ENCODE measurements at regions not wholly inside any gene's neighbourhood (a gene's known extent, or its start where the extent isn't known, plus 50 kb on each side); places are given as distances from the start of the nearest gene placed in this dataset.
"Not testable (repeated sequence)": the region's sequence is repeated elsewhere in the genome, so short reads cannot be mapped to it uniquely, and the experiment has no call there.

DNA sequence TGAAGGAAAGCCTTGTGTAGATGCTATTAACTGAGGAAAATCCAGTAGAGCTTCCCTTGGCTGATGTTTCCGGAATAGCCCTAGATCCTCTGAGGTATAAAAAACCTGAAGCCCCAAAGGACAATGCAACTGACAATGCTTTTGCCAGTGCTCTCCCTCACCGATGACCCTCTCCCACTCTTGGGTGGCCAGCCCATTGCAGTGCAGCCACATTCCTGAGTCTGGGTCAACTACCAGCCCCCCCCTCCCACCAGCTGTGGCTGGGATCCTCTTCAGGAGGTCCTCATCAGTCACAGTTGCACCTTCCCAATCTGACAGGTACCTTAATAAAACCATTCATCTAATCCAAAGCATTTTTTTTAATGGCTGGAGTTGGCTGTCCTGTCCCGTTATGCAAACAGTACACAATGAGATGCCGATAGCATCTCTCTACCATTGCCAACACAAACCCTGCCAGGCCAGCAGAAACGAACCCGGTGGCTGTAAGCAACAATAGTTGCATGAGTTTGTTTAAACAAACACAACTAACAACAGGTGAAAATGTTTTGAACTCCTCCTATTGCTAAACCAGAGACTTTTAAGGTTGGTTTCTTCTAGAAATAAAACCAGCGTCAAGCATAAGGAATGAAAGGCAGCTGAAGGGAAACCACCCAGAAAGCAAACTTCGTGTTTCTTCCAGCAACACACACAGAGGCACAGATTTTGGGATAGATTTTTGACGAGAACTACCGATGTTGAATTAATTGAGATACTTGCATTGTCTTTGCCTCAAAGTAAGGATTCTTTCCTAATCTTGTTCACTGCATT lies 128.3 kb upstream of the ARHGEF3 start:
- H3K27me3 Mint-ChIP-seq (ENCODE audit: low read depth): no peaks in the 10 kb centered on the region
- H3K36me3 Mint-ChIP-seq (ENCODE audit: low read depth): peaks cover 5% of the 10 kb centered on the region
- H3K4me3 Mint-ChIP-seq: no peak overlapping the region
- TF ChIP-seq, protein P1, sequence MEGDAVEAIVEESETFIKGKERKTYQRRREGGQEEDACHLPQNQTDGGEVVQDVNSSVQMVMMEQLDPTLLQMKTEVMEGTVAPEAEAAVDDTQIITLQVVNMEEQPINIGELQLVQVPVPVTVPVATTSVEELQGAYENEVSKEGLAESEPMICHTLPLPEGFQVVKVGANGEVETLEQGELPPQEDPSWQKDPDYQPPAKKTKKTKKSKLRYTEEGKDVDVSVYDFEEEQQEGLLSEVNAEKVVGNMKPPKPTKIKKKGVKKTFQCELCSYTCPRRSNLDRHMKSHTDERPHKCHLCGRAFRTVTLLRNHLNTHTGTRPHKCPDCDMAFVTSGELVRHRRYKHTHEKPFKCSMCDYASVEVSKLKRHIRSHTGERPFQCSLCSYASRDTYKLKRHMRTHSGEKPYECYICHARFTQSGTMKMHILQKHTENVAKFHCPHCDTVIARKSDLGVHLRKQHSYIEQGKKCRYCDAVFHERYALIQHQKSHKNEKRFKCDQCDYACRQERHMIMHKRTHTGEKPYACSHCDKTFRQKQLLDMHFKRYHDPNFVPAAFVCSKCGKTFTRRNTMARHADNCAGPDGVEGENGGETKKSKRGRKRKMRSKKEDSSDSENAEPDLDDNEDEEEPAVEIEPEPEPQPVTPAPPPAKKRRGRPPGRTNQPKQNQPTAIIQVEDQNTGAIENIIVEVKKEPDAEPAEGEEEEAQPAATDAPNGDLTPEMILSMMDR (IDR thresholded peaks at IDR 0.05; ENCODE audit: unreplicated experiment in 3 of 3): no peak
- peak overlapping the region in 1 of 3 experiments; percentile 75 for H3K27ac Mint-ChIP-seq
- peaks cover 59% of the 10 kb centered on the region for H3K4me1 Mint-ChIP-seq
- peaks cover 4% of the 10 kb centered on the region for H3K9me3 Mint-ChIP-seq

DNA sequence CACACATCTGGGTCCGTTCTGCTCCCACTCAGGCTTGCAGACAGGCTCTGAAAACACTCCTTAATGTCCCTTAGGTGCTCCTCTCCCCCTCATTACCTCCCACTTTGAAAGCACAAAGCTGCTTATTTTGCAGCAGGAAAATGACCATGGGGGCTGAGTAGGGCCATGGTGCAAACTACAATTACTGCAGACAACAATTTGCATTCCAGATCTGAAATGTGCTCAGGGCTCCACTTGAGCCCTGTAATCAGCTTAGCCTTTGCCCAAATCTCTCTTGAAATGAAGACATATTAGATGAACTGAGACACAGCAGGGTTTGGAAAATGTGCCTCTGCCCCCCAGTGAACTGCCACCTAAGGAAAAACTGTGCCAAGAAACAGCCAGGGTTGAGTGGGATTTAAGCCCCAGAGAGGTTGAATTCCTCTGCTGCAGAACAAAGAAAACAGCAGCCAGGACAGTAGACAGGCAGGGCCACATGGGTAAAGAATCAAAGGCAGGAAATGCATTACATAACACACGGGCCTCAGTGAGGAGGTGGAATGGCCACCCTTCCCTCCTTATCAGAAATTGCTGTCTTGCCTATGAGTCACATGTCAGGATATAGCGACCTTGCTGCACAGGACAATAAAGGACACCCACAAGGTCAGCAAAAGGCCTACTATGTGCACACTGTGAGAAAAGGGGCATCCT lies 126.8 kb upstream of the ARHGEF3 start:
- H3K4me1 Mint-ChIP-seq: peaks cover 69% of the 10 kb centered on the region
- TF ChIP-seq, protein P1 (IDR thresholded peaks at IDR 0.05; ENCODE audit: unreplicated experiment in 3 of 3): no peak
- H3K36me3 Mint-ChIP-seq (ENCODE audit: low read depth): no peaks in the 10 kb centered on the region
- peak overlapping the region in 1 of 3 experiments; percentile 23 for H3K4me3 Mint-ChIP-seq
- H3K27ac Mint-ChIP-seq: peak overlapping the region; percentile 59 to 82 (median 75)
- H3K9me3 Mint-ChIP-seq: no peaks in the 10 kb centered on the region
- H3K27me3 Mint-ChIP-seq (ENCODE audit: low read depth): no peaks in the 10 kb centered on the region

DNA sequence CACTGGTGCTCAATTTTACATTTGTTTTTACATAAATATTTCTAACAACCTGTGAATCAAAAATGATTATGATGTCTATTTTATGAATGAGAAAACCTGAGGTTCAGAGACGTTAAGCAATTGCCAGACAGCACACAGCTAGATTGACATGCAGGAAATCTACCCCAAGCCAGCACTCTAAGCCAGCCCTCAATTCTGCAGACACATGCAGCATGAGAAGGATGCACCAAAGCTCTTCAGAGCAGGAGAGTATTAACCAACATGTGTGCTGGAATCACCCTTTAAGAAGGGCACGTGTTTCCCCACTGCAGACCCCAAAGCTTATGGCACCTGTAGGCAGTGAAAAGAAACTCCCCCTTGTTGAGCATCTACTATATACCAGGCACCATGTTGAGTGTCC lies 126.1 kb upstream of the ARHGEF3 start:
- H3K4me3 Mint-ChIP-seq: no peak overlapping the region
- peak overlapping the region; percentile 59 to 82 (median 75) for H3K27ac Mint-ChIP-seq
- H3K9me3 Mint-ChIP-seq: no peaks in the 10 kb centered on the region
- TF ChIP-seq, protein P1 (IDR thresholded peaks at IDR 0.05; ENCODE audit: unreplicated experiment in 3 of 3): no peak
- H3K27me3 Mint-ChIP-seq (ENCODE audit: low read depth): no peaks in the 10 kb centered on the region
- no peaks in the 10 kb centered on the region for H3K36me3 Mint-ChIP-seq (ENCODE audit: low read depth)
- H3K4me1 Mint-ChIP-seq: peaks cover 72% of the 10 kb centered on the region

- TF ChIP-seq, protein P1 (IDR thresholded peaks at IDR 0.05; ENCODE audit: unreplicated experiment in 3 of 3): no peak
- Mint-ChIP-seq H3K27ac (peak overlapping the region; percentile 59 to 82 (median 59)), H3K36me3 (ENCODE audit: low read depth) (no peaks in the 10 kb centered on the region), H3K4me1 (peaks cover 74% of the 10 kb centered on the region), H3K9me3 (no peaks in the 10 kb centered on the region), H3K27me3 (ENCODE audit: low read depth) (no peaks in the 10 kb centered on the region), H3K4me3 (no peak overlapping the region)
Observed at GRCh38 chr3:56926947-56927282, 125.2 kb upstream of the ARHGEF3 start.

DNA sequence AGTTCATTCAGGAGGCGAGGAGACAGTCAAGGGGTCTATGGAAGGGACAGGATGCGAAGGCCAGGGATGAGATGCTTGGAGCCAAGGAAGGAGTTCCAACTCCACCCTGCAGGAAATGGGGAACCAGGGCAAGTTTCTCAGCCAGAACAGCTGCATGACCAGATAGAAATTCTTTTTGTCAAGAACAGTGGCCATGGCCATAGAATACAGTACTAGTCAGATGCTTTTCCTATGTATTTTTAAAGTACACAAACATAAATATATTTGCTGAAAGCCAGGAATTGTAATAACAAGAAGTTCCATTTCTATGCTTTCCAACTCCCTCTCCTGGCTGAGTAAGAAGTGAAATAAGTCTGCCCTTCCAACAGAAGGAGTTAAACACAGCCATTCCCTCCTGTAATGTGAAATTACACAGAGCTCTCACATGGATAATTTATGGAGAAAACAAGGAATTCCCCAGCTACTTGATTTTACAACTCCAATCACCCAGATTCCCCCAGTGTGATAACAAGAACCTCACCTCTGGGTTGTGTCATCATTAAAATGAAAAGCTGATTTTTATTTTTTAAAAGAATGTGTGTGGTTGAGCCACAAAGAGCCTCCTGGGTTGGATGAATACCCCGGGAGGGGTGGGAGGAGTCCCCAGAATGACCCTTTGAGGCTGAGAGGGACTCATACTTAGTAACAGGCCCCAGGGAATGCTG lies 124.6 kb upstream of the ARHGEF3 start:
- H3K9me3 Mint-ChIP-seq: no peaks in the 10 kb centered on the region
- TF ChIP-seq, protein P1 (IDR thresholded peaks at IDR 0.05; ENCODE audit: unreplicated experiment in 3 of 3): peak in 1 of 3 experiments; percentile 27
- no peaks in the 10 kb centered on the region for H3K36me3 Mint-ChIP-seq (ENCODE audit: low read depth)
- peak overlapping the region; percentile 59 to 82 (median 59) for H3K27ac Mint-ChIP-seq
- H3K4me3 Mint-ChIP-seq: no peak overlapping the region
- no peaks in the 10 kb centered on the region for H3K27me3 Mint-ChIP-seq (ENCODE audit: low read depth)
- H3K4me1 Mint-ChIP-seq: peaks cover 75% of the 10 kb centered on the region

DNA sequence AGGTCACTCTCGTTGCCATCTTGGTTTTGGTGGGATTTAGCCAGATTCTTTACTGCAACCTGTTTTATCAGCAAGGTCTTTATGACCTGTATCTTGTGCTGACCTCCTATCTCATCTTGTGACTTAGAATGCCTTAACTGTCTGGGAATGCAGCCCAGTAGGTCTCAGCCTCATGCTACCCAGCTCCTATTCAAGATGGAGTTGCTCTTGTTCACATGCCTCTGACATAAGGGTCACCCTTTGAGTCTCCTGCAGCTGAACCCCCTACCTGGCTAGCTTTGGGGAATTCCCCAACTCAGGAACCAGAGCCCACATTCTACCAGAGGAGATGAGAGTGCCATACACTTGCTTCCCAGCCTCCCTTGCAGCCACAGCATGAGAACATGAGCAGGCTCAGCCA lies 123.0 kb upstream of the ARHGEF3 start:
- not testable (repeated sequence) for H3K36me3 Mint-ChIP-seq (ENCODE audit: low read depth); H3K9me3 Mint-ChIP-seq; H3K27me3 Mint-ChIP-seq (ENCODE audit: low read depth); H3K4me3 Mint-ChIP-seq
- H3K4me1 Mint-ChIP-seq: peaks cover 62% of the 10 kb centered on the region
- H3K27ac Mint-ChIP-seq: peak overlapping the region in 1 of 3 experiments; percentile 77
